Esophagus mucosa (tissue), 1 donor: ENCODE measurements at regions not wholly inside any gene's neighbourhood (a gene's known extent, or its start where the extent isn't known, plus 50 kb on each side); places are given as distances from the start of the nearest gene placed in this dataset.
"Not testable (repeated sequence)": the region's sequence is repeated elsewhere in the genome, so short reads cannot be mapped to it uniquely, and the experiment has no call there.

Source experiments
- ATAC-seq: fragments of 200-7000 bp; cut with Tn5 transposase; one replicate; pipeline ENCODE4 v1.9.1; 2020
- donor health status: DM: yes; HTN: yes; CAD: no.

DNA sequence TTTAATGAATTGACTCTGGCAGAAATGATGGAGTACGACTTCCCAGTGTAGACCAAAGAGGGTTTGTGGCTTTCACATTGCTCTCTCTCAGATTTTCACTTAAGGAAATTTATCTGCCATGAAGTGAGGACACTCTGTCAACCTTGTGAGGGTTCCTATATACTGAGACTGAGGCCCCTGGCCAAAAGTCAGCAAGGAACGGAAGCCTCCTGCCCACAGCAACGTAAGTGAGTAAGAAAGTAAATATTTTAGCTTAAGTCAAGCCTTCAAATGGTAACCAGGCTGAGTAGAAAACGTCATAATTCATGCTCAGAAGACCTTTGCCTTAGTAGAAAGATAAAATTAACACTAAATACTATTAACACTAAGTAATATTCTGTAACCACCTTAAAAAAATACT lies 1080.5 kb upstream of the ACVR2A start:
- no peak for ATAC-seq

DNA sequence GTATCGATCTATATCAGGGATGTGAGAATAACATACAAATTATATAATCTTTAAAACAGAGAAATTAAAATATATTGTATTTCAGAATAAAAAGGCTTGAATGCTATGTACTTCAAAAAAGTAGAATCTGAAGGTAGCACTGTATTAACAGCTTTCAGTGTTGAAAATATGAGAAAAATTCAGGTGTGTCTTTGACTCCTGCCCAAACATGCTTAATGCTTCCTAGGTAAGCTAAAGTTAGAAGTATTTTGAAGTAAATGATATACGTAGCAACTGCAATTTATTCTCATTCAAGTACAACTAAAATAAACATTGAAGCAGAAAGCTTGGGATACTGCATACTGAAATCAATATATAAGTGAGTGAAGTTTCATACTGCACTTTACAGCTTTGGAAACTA lies 1082.0 kb upstream of the ACVR2A start:
- ATAC-seq: no peak

DNA sequence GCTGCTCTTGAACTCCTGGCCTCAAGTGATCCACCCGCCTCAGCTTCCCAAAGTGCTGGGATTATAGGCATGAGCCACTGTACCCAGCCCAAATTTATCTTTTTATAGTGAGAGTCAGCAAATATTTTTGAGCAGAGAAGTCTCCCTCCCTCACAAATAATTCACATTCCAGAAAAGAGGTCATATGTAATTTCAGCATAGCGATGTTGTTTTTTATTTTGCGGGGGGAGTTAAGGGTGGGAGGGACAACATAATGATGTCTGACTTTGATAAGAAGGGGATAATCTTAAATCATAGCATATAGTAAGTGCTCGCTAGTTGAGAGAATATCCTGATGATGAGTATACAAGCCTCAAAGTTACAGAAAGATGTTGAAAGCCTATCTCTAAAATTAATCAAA lies 1090.2 kb upstream of the ACVR2A start:
- ATAC-seq: no peak

DNA sequence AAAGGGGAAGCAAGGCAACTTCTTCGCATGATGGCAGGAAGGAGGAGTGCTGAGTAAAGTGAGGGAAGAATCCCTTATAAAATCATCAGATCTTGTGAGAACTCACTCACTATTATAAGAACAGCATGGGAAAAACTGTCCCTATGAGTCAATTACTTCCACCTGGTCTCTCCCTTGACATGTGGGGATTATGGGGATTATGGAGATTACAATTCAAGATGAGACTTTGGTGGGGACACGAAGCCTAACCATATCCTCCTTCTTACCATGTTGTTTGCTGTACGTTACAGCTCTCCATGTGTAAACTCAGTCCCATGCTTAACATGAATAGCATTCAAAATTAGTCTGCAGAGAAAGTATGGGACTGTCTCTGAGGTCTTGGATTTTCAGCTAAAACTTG lies 1096.8 kb upstream of the ACVR2A start:
- no peak for ATAC-seq

DNA sequence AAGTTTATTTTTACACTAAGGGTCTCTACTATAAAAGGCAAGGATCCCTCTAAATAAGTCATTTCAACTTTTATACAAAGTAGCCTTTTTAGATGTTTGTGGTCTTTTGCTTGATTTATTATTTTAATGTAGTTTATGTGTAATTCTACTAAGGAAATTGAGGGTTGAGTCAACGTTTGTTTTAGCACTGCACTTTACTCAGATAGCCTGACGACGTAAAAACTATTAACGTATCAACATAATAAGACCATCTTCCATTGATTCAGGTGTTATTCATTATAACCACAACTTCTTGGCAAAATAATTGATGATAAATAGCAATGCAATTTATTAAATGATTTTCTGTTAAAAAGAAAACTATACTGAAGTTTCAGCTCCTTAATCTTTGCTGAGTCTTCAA lies 1103.6 kb upstream of the ACVR2A start:
- ATAC-seq: no peak

DNA sequence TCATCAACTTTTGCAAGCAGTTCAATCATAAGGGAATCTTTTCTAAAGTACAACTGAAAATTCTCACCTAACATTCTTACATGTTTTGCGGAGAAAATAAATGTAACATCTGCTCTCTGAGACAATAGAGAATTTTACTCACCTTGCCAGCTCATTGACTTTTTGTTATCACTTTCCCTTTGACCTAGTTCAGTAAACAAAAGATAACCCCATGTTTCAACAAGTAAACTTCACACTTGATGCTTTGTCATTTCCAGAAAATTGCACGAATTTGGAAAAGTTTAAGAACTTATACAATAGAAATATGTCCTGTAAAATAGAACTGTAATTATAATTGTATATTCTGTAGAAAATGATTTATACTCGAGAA lies 1110.0 kb upstream of the ACVR2A start:
- no peak for ATAC-seq

DNA sequence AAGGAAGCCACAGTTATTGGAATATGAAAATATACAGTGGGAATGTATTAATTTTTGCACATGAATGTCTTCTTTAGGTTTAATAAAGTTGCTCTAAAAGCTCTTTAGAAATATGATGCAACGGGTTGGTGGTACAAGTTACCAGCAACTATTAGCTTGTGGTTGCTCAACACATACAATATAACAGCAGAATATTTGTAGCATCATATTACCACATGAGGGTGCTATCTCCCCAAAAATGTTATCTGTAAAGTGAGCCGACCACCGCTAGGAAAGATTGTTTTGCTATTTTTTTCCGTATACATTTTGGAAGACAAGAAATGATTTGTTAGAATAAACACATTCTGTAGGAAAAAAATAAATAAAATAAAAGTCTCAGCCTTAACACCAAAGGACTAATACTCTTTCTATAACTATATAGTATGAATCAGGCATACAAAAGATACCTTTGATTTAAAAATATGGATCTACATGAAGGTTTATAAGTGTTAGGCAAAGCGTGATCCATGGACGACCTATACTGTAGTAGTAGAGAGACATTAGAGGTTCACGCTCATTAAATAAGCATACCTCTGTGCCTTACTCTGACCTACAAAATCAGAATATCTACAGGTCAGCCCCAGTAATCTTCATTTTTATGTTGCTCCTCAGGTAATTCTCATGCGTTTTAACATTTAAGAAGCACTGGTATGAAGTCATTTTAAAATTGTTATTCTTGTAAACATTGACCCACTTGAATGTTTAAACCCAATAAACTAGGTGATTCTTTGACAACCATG lies 1110.6 kb upstream of the ACVR2A start:
- peak; percentile 60 for ATAC-seq

DNA sequence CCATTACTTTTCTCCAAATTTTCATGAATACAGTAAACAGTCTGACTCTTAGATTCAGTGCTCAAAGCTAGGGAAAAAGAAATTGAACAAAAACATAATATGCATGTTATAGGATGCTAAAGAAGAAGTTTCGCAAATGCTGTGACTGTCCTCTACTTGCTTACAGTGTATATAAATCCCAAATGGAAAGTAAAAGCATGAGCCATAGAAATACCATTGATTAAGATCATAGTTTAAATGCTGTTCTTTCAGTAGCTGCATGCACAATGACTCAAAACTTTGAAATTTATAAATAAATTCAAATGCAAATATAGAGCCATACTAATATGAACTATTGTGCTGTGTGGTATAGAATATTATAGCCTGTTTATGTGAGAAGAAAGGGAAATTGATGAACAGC lies 1113.9 kb upstream of the ACVR2A start:
- no peak for ATAC-seq

DNA sequence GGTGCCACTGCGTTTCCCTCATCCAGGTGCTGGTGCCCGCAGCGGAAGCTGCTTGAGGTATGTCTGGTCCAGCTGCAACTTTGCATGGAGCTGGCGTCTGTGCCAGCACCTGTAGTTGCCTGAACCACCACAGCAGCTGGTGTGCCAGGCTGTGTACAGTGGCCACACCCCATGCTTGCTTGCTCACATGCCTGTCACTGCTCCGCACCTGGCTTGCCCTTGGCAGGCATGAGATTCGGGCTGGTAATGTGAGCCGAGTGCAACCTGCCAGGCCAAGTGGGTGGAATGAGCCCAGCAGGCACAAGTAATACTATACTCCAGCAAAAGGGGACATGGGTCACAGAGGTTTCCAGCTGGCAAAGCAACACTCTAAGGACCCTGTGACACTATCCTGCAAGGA lies 1123.3 kb upstream of the ACVR2A start:
- ATAC-seq: peak; percentile 99

DNA sequence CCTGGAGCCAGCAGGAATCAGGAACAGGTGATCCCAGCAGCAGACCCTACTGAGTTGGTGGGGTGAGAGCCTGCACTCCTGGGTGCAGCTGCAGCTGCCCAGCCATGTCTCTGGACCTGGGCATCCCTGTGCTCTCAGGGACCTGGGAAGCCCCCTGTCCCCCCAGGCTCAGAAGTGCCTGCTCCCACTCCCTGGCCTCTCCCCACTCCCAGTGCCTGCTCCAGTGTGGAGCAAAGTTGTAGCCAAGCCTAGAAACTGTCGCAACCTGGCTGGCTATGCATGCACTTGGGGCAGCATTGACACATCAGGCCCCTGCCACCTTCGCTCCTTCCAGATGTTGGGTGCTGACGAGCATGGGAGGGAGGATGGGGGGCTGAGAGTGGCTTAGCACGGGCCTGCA lies 1124.7 kb upstream of the ACVR2A start:
- no peak for ATAC-seq

DNA sequence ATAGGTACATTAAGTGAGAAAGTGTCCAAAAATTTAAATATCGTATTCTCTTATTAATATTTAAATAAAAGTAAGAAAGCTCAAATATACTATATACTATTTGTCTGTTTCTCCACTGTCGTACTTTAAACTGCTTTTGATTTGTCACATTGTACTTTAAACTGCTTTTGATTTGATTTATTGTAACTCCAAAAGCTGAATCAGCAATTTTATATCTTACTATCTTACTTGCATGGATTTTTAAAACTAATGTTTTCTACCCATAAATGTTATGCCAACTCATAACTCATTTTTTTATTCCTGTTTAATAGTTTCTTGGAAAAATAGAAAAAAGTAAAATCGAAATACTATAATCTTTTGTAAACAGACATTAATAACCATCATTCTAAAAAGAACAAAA lies 1128.2 kb upstream of the ACVR2A start:
- no peak for ATAC-seq

DNA sequence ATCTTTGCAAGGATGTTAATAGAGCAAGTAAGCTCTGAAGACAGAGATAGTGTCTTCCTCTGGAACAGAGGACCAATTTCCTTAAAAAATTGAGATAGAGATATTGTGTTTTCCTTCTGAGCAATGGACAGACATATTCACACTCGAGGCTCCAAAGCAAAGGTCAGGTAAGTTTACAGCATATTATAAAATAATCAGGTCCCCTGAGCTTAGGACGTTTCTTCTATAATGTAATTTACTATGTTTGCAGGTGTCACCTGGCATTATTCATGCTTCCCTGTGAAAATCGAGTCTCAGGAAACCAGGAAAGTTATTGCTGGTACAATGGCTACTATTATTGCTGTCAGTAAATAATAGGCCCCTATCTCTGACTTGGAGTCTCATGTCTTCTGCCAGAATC lies 1135.8 kb upstream of the ACVR2A start:
- no peak for ATAC-seq

DNA sequence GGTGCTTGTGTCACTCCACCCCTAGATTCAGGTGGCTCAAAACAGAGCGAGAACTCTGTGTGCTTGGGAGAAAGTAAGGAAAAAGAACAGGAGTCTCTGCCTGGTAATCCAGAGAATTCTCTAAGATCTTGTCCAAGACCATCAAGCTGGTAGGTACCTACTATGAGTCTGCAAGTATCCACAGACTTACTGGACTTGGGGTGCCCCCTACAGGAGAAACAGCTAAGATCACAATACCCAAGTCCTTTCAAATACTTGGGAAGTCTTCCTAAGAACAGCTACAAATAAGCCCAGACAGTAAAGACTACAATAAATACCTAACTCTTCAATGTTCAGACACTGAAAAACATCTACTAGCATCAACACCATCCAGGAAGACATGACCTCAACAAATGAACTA lies 1143.6 kb upstream of the ACVR2A start:
- ATAC-seq: no peak

DNA sequence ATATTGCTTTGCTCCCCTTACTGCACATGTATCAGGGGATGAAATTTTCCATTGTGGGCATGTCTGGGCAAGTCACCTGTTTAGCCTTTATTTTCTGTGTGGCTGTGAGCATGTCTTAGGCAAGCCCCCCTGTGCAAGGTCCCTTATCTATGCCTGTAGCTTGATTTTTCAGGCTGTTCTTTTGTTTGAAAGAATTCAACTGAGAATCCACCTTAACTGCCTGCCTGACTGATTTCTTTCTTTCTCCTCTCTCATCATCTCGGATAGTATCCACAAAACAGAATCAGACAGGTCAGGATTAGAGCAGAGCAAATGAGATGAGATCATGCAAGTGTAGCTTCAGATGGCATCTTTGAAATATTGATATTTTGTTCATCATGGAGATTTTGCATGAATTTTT lies 1147.5 kb upstream of the ACVR2A start:
- no peak for ATAC-seq

DNA sequence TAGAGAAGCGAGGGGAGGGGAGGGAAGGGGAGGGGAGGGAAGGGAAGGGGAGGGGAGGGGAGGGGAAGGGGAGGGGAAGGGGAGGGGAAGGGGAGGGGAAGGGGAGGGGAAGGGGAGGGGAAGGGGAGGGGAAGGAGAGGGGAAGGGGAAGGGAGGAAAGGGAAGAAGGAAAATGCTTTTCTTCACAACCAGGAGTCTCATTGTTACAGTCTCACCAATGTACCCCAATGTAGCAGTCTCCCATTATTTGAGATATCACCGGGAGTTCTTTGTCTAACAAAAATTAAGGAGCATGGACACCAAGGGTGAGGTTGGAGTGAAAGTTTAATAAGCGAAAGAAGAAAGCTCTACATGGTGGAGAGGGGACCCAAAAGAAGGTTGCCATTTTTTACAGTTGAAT lies 1148.0 kb upstream of the ACVR2A start:
- ATAC-seq: not testable (repeated sequence)

DNA sequence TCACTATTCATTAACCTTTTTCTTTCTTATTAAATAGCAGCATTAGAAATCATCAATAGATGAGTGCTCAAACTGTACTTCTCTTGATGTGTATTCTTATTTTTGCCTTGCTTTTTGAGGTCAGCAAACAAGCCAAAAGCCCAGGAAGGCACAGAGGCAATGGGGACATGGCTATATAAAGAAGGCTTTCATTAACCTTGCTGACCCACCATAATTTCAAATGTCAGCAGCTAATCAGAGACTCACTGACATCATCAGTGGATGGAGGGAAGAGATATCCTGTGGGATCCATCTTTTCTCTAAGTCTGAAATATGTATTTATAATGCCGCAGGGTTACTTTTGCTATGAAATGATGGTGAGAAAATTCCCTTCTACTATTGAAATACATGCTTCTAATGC lies 1162.8 kb upstream of the ACVR2A start:
- ATAC-seq: no peak

DNA sequence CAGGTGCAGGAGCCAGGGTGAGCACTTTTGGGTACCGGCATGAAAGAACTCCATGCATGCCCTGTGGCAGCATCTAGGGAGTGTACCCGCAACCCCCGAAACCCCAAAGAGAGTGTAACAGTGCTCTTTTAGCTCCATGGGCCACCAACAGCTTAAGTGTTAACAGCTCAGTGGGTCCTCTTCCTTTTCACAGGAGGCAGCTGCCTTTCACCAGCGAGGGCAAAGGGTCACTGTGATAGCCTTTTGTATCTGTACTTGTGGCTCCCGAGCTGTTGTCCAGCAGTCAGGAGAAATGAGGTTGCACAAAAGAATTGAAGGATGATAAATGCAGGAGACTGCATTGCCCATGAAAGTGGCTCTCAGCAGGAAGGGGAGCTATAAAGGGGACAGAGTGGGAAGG lies 1166.3 kb upstream of the ACVR2A start:
- no peak for ATAC-seq

DNA sequence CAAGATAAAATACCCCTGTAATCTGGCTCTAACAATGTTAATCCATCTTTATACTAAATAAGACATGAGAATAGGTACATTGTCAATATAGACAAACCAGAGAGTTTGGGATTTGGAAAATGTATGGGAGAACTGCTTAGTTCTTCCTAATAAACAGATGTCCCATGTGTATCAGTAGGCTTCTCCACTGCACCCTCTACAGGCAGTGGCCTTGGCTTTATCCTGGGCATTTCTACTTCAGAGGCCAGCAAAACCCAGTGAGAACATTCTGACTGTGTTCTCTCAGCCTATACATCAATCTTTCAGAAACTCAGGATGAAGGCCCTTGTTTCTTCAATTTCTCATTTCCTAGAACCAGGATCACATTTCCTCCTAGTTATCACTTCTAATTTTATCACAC lies 1167.5 kb upstream of the ACVR2A start:
- ATAC-seq: no peak

DNA sequence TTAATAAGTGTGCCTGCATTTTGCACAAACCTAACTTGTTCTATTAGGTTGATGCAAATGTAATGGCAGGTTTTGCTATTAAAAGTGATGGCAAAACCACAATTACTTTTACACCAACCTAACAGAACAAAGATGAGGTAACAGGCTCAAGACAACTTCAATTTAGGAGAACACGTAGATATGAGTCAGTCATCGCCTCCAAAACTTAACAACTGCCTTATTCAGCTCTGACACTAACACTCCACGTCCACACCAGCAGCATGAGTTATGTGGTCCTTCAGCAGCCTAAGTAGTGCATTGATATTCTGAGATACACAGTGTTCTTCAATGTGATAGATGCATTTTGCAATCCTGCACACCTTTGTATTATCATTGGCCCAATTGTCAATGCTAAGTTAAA lies 1175.1 kb upstream of the ACVR2A start:
- no peak for ATAC-seq

DNA sequence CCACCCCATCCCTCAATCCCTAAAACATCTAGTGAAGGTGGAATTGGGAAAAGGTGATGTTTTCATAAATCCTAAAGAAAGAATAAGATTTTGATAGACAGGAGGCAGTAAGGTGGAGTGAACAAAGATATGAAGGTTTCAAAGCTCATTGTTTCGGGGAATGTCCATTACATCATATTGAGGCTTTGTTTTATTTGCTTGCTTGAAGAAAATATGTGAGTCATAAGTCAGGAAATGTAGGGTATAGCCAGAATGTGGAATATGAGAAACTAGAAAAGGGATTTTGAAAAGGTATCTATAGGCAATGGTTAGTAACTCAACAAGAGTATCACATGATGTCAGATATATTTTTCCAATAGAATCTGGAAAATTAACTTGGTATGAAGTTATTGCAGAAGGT lies 1178.5 kb upstream of the ACVR2A start:
- ATAC-seq: no peak

DNA sequence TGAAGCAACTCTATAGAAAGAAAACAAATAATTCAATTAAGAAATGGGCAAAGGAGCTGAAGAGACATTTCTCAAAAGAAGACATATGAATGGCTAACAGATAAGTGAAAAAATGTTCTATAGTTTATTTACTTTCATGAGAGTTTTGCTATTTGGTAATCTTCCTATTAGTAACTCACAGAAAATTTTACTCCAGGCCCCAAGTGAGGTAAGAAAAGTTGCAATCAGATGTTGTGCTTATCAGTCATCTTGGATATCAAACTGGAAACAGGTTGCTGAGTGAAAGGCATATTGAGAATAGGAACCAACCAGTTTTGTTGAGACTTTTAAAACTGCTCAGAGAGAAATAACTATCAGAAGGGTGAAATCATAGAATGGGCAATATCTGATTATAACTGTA lies 1179.0 kb upstream of the ACVR2A start:
- ATAC-seq: no peak

DNA sequence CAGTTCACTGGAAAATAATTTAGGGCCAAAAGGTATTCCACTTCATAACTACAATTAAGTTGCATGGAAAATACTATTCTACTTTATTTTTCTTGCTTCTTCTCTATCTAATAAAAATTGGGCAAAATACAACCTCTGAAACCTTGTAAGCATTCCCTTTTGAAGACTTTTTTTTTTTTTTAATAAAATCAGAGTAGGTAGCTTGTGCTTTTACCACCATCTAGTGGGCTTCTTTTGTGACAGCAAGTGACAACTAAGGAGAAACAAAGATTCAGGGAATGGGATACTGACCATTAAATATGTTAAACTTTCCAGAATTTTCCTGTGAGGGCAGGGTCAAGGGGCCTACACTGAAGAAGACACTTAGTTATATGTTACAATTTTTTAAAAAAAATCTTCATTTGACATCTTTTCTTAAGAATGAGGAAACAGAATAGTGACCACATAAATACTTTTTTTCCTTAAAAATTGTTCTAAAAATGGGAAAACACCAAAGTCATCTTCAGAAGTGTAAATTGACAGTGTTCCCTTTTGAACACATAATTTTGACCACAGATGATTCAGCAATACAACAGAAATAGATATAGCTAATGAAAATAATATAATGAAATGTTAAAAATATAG lies 1183.2 kb upstream of the ACVR2A start:
- no peak for ATAC-seq

DNA sequence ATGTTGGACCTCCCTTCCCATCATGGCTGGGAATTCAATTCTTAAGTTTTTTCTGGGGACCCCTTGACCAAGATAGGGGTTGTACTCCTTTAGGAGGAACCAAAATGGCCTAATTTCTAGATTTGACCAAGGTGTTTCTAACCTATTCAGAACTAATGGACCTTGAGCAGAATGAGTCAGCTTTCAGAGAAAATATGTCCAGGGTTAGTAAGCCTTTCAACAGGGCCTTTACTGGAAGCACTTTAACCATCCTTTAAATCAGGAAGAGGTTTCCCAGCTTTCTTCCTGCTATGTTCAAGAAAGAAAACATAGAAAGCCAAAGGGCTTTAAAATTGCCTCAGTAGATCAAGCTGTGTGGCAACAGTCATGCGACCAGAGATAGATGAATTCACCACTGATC lies 1184.9 kb upstream of the ACVR2A start:
- ATAC-seq: no peak

DNA sequence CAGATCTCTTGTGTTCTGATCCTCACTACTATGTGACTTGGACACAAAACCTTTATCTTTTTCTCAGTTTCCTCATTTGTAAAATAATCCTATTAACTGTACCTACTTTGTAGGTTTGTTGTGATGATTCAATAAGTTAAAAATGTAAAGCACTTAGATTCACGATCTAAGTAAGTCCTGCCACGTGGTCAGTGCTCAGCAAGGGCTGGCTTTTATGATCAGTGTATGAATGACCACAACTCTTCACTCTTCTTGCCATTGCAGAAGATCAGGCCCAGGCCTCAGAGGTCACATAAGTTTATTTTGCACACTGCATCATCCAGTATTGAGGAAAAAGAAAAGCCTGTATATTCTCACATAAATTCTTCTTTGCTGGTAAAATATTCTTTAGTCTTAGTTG lies 1192.5 kb upstream of the ACVR2A start:
- ATAC-seq: no peak

DNA sequence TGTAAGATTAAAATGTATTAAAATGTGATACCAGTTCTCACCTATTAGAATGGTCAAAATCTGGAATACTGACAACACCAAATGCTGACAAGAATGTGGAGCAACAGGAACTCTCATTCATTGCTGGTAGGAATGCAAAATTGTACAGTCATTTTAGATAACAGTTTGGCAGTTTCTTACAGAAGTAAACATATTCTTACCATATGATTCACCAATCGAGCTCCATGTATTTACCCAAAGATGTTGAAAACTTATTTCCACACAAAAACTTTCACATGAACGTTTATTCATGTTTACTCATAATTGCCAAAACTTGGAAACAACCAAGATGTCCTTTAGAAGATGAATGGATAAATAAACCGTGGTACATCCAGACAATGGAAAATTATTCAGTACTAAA lies 1193.5 kb upstream of the ACVR2A start:
- no peak for ATAC-seq
